GM12878 (cell line): ENCODE measurements at regions not wholly inside any gene's neighbourhood (a gene's known extent, or its start where the extent isn't known, plus 50 kb on each side); places are given as distances from the start of the nearest gene placed in this dataset.

ENCODE experiments used
- CEBPB ChIP-seq, 2 experiments: fragments of 150-350 bp in 1 of 2; IDR thresholded peaks; 2 replicates each; pipeline ENCODE4 v1.6.1; 2012 to 2014; ENCODE audit warnings: low read depth in 2 of 2, low read length in 2 of 2, borderline replicate concordance in 1 of 2, inconsistent platforms in 1 of 2
- DPF2 ChIP-seq: fragments of 450-650 bp; IDR thresholded peaks from 2 replicates; pipeline ENCODE4 v1.6.1; 2017; ENCODE audit warnings: mild to moderate bottlenecking
- MYC ChIP-seq: IDR thresholded peaks from 2 replicates; pipeline ENCODE4 v1.6.1; 2011; ENCODE audit warnings: mild to moderate bottlenecking, low read length, moderate library complexity, inconsistent platforms; ENCODE audit not compliant: insufficient read depth, insufficient replicate concordance, insufficient read length, severe bottlenecking
- POLR2A ChIP-seq: IDR thresholded peaks from 2 replicates; pipeline ENCODE4 v1.6.1; 2011; ENCODE audit warnings: low read depth, mild to moderate bottlenecking, low read length
- POLR2AphosphoS5 ChIP-seq: IDR thresholded peaks from 2 replicates; pipeline ENCODE4 v1.6.1; 2011; ENCODE audit warnings: mild to moderate bottlenecking, low read length, inconsistent platforms
- SIN3A ChIP-seq: IDR thresholded peaks from 2 replicates; pipeline ENCODE4 v1.6.1; 2012; ENCODE audit warnings: low read depth, low read length, improper control_type of control experiment
- SMC3 ChIP-seq: IDR thresholded peaks from 2 replicates; pipeline ENCODE4 v1.6.1; 2011; ENCODE audit warnings: low read length, improper control_type of control experiment, borderline replicate concordance
- SRF ChIP-seq, 2 experiments: IDR thresholded peaks; 2 replicates each; pipeline ENCODE4 v1.6.1; 2011; ENCODE audit warnings: low read depth in 2 of 2, low read length in 2 of 2, mild to moderate bottlenecking in 1 of 2, moderate library complexity in 1 of 2
- TAF1 ChIP-seq: IDR thresholded peaks from 2 replicates; pipeline ENCODE4 v1.6.1; 2011; ENCODE audit warnings: mild to moderate bottlenecking, low read depth, low read length, borderline replicate concordance
- ZNF24 ChIP-seq: fragments of 450-650 bp; IDR thresholded peaks from 2 replicates; pipeline ENCODE4 v1.6.1; 2017; ENCODE audit warnings: antibody characterized with exemption, mild to moderate bottlenecking
- TF ChIP-seq, protein P1 (sequence below), 3 experiments: IDR thresholded peaks in 2 of 3; conservative IDR thresholded peaks in 1 of 3; 2 replicates each; pipeline ENCODE4 v1.5.1; 2011; ENCODE audit warnings: low read depth in 3 of 3, low read length in 3 of 3, mild to moderate bottlenecking in 3 of 3, control low read depth in 2 of 3, moderate library complexity in 2 of 3, inconsistent platforms in 1 of 3, mixed read lengths in 1 of 3; ENCODE audit not compliant: control insufficient read depth in 2 of 3, insufficient read depth in 1 of 3; ENCODE audit errors: extremely low read depth in 1 of 3
- TF ChIP-seq, protein P2 (sequence below): fragments of 450-650 bp; IDR thresholded peaks from 2 replicates; pipeline ENCODE4 v1.6.1; 2016; ENCODE audit warnings: mild to moderate bottlenecking
- TF ChIP-seq, protein P3 (sequence below): IDR thresholded peaks from 2 replicates; pipeline ENCODE4 v1.6.1; 2012; ENCODE audit warnings: mild to moderate bottlenecking, low read depth, low read length

DNA sequence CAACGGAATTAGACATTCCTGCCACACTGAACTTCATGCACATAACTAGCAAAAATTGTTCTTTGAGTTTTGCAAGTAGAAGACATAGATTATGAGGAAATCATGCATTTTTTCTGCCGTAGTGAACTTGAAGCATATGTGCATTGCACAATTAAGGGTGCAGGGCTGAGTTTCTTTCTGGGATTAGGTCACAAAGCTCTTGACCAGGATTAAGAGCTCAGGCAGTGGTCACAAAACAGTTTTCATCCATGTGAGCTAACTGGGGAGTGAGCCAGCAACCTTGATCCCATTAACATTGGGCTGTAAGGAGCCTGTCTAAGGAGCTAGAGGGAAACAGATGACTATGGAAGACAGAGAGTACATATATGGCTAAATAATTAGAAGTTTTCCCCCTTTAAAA, 143.7 kb downstream of the PMP22 start:
- TF ChIP-seq, protein P1, sequence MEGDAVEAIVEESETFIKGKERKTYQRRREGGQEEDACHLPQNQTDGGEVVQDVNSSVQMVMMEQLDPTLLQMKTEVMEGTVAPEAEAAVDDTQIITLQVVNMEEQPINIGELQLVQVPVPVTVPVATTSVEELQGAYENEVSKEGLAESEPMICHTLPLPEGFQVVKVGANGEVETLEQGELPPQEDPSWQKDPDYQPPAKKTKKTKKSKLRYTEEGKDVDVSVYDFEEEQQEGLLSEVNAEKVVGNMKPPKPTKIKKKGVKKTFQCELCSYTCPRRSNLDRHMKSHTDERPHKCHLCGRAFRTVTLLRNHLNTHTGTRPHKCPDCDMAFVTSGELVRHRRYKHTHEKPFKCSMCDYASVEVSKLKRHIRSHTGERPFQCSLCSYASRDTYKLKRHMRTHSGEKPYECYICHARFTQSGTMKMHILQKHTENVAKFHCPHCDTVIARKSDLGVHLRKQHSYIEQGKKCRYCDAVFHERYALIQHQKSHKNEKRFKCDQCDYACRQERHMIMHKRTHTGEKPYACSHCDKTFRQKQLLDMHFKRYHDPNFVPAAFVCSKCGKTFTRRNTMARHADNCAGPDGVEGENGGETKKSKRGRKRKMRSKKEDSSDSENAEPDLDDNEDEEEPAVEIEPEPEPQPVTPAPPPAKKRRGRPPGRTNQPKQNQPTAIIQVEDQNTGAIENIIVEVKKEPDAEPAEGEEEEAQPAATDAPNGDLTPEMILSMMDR (IDR thresholded peaks at IDR 0.05 in 2 of 3, conservative IDR thresholded peaks at IDR 0.05 in 1 of 3; ENCODE audit: control insufficient read depth in 2 of 3, extremely low read depth in 1 of 3, insufficient read depth in 1 of 3, low read depth in 3 of 3, low read length in 3 of 3), result no peak
- no peak for TF ChIP-seq SRF (IDR thresholded peaks at IDR 0.05; ENCODE audit: low read depth in 2 of 2, low read length in 2 of 2)
- TF ChIP-seq, protein P2, sequence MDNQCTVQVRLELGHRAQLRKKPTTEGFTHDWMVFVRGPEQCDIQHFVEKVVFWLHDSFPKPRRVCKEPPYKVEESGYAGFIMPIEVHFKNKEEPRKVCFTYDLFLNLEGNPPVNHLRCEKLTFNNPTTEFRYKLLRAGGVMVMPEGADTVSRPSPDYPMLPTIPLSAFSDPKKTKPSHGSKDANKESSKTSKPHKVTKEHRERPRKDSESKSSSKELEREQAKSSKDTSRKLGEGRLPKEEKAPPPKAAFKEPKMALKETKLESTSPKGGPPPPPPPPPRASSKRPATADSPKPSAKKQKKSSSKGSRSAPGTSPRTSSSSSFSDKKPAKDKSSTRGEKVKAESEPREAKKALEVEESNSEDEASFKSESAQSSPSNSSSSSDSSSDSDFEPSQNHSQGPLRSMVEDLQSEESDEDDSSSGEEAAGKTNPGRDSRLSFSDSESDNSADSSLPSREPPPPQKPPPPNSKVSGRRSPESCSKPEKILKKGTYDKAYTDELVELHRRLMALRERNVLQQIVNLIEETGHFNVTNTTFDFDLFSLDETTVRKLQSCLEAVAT, result no peak
- TF ChIP-seq POLR2A, result no peak
- no peak for TF ChIP-seq CEBPB (IDR thresholded peaks at IDR 0.05; ENCODE audit: borderline replicate concordance in 1 of 2, low read depth in 2 of 2, low read length in 2 of 2)
- TF ChIP-seq SMC3, result no peak
- no peak for TF ChIP-seq ZNF24
- TF ChIP-seq, protein P3, sequence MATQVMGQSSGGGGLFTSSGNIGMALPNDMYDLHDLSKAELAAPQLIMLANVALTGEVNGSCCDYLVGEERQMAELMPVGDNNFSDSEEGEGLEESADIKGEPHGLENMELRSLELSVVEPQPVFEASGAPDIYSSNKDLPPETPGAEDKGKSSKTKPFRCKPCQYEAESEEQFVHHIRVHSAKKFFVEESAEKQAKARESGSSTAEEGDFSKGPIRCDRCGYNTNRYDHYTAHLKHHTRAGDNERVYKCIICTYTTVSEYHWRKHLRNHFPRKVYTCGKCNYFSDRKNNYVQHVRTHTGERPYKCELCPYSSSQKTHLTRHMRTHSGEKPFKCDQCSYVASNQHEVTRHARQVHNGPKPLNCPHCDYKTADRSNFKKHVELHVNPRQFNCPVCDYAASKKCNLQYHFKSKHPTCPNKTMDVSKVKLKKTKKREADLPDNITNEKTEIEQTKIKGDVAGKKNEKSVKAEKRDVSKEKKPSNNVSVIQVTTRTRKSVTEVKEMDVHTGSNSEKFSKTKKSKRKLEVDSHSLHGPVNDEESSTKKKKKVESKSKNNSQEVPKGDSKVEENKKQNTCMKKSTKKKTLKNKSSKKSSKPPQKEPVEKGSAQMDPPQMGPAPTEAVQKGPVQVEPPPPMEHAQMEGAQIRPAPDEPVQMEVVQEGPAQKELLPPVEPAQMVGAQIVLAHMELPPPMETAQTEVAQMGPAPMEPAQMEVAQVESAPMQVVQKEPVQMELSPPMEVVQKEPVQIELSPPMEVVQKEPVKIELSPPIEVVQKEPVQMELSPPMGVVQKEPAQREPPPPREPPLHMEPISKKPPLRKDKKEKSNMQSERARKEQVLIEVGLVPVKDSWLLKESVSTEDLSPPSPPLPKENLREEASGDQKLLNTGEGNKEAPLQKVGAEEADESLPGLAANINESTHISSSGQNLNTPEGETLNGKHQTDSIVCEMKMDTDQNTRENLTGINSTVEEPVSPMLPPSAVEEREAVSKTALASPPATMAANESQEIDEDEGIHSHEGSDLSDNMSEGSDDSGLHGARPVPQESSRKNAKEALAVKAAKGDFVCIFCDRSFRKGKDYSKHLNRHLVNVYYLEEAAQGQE, result no peak
- no peak for TF ChIP-seq TAF1
- no peak for TF ChIP-seq DPF2
- no peak for TF ChIP-seq MYC
- no peak for TF ChIP-seq SIN3A
- no peak for TF ChIP-seq POLR2AphosphoS5
